Ishikawa (cell line): ENCODE measurements at regions not wholly inside any gene's neighbourhood (a gene's known extent, or its start where the extent isn't known, plus 50 kb on each side); places are given as distances from the start of the nearest gene placed in this dataset.

ENCODE experiments used
- CEBPB ChIP-seq: IDR thresholded peaks from 2 replicates; pipeline ENCODE4 v1.6.1; 2012
- CREB1 ChIP-seq: IDR thresholded peaks from 2 replicates; pipeline ENCODE4 v1.6.1; 2012; ENCODE audit warnings: low read depth
- EGR1 ChIP-seq: IDR thresholded peaks from 2 replicates; pipeline ENCODE4 v1.6.1; 2012
- EP300 ChIP-seq: IDR thresholded peaks from 2 replicates; pipeline ENCODE4 v1.6.1; 2012; ENCODE audit warnings: borderline replicate concordance
- FOXM1 ChIP-seq: IDR thresholded peaks from 2 replicates; pipeline ENCODE4 v1.6.1; 2012; ENCODE audit warnings: low read depth, borderline replicate concordance
- NFIC ChIP-seq: IDR thresholded peaks from 2 replicates; pipeline ENCODE4 v1.6.1; 2012
- RAD21 ChIP-seq: IDR thresholded peaks from 2 replicates; pipeline ENCODE4 v1.6.1; 2012; ENCODE audit warnings: low read depth
- TAF1 ChIP-seq: IDR thresholded peaks from 2 replicates; pipeline ENCODE4 v1.6.1; 2012; ENCODE audit warnings: low read depth, mild to moderate bottlenecking
- TCF12 ChIP-seq: IDR thresholded peaks from 2 replicates; pipeline ENCODE4 v1.6.1; 2012; ENCODE audit warnings: low read depth
- TEAD4 ChIP-seq: IDR thresholded peaks from 2 replicates; pipeline ENCODE4 v1.6.1; 2012
- YY1 ChIP-seq: IDR thresholded peaks from 2 replicates; pipeline ENCODE4 v1.6.1; 2012; ENCODE audit warnings: low read depth
- ZBTB7A ChIP-seq: IDR thresholded peaks from 2 replicates; pipeline ENCODE4 v1.6.1; 2012; ENCODE audit warnings: low read depth
- TF ChIP-seq, protein P1 (sequence below): IDR thresholded peaks from 2 replicates; pipeline ENCODE4 v1.6.1; 2012; ENCODE audit warnings: low read depth, mild to moderate bottlenecking
- TF ChIP-seq, protein P2 (sequence below): IDR thresholded peaks from 2 replicates; pipeline ENCODE4 v1.6.1; 2012
- TF ChIP-seq, protein P3 (sequence below): IDR thresholded peaks from 2 replicates; pipeline ENCODE4 v1.6.1; 2012

DNA sequence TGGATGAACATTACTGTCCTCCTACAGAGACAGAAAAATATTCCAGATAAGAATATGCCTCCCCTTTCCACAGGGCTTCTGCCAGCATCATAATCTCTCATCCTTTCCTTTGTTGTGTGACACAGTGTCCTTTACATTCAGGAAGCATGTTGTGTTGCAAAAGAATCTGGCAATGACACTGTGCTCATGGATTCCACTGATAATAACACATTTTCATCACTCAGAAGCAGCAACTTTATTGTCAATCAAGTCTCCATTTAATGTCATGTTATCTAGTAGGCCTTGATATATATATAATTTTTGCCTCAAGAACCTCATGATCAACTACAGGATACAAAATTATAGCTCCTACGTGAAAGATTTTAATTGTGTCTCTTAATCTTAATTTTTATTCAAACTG is 833.9 kb downstream of the FSTL5 start:
- no peak for TF ChIP-seq EGR1
- TF ChIP-seq YY1, result no peak
- no peak for TF ChIP-seq EP300
- TF ChIP-seq, protein P1, sequence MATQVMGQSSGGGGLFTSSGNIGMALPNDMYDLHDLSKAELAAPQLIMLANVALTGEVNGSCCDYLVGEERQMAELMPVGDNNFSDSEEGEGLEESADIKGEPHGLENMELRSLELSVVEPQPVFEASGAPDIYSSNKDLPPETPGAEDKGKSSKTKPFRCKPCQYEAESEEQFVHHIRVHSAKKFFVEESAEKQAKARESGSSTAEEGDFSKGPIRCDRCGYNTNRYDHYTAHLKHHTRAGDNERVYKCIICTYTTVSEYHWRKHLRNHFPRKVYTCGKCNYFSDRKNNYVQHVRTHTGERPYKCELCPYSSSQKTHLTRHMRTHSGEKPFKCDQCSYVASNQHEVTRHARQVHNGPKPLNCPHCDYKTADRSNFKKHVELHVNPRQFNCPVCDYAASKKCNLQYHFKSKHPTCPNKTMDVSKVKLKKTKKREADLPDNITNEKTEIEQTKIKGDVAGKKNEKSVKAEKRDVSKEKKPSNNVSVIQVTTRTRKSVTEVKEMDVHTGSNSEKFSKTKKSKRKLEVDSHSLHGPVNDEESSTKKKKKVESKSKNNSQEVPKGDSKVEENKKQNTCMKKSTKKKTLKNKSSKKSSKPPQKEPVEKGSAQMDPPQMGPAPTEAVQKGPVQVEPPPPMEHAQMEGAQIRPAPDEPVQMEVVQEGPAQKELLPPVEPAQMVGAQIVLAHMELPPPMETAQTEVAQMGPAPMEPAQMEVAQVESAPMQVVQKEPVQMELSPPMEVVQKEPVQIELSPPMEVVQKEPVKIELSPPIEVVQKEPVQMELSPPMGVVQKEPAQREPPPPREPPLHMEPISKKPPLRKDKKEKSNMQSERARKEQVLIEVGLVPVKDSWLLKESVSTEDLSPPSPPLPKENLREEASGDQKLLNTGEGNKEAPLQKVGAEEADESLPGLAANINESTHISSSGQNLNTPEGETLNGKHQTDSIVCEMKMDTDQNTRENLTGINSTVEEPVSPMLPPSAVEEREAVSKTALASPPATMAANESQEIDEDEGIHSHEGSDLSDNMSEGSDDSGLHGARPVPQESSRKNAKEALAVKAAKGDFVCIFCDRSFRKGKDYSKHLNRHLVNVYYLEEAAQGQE, result no peak
- no peak for TF ChIP-seq FOXM1
- TF ChIP-seq ZBTB7A, result no peak
- TF ChIP-seq TAF1, result no peak
- TF ChIP-seq, protein P2, sequence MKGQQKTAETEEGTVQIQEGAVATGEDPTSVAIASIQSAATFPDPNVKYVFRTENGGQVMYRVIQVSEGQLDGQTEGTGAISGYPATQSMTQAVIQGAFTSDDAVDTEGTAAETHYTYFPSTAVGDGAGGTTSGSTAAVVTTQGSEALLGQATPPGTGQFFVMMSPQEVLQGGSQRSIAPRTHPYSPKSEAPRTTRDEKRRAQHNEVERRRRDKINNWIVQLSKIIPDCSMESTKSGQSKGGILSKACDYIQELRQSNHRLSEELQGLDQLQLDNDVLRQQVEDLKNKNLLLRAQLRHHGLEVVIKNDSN, result no peak
- no peak for TF ChIP-seq NFIC
- TF ChIP-seq, protein P3, sequence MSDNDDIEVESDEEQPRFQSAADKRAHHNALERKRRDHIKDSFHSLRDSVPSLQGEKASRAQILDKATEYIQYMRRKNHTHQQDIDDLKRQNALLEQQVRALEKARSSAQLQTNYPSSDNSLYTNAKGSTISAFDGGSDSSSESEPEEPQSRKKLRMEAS, result no peak
- TF ChIP-seq RAD21, result no peak
- no peak for TF ChIP-seq TCF12
- TF ChIP-seq TEAD4, result no peak
- no peak for TF ChIP-seq CEBPB

DNA sequence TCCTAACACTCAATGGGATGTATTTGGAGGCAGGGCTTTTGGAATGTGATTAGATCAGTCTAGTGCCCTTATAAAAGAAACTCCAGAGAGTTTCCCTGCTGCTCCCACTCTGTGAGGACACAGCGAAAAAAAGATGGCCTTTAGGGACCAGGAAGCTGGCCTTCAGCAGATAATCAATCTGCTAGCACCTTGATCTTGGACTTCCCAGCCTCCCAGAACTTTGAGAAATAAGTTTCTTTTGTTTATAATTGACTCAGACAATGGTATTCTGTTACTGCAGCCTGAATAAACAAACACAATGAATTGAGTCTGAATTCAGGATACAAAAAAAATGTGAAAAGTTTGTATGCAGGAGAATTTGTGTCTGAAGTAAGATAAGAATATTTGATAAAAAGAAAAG is 842.1 kb downstream of the FSTL5 start:
- TF ChIP-seq, protein P1, result no peak
- TF ChIP-seq TAF1 (no peak), TEAD4 (no peak), EGR1 (no peak), NFIC (no peak), RAD21 (no peak), CEBPB (no peak), YY1 (no peak), CREB1 (no peak), TCF12 (no peak), ZBTB7A (no peak), EP300 (no peak), FOXM1 (no peak)
- TF ChIP-seq, protein P2, result no peak
- TF ChIP-seq, protein P3, result no peak

DNA sequence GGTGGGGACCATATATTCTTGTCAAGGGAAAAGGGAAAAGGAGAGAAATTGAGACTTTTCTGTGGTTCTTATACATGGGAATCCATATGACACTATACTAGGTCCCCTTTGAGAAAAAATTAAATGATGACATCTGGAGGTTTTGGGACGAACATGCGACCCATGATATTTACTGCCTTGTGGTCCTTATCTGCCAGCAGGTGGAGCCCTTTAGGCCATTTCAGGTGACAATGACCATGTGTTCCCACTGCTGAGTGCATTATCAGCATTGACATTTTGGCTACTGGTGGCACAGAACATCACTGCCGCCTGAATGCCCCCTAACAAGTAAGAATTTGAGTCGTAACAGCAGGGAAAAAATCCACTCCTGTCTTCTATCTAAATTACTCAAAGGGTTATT is 843.4 kb downstream of the FSTL5 start:
- TF ChIP-seq ZBTB7A (no peak), RAD21 (peak; percentile 51), EGR1 (no peak), EP300 (no peak)
- TF ChIP-seq, protein P1, result no peak

DNA sequence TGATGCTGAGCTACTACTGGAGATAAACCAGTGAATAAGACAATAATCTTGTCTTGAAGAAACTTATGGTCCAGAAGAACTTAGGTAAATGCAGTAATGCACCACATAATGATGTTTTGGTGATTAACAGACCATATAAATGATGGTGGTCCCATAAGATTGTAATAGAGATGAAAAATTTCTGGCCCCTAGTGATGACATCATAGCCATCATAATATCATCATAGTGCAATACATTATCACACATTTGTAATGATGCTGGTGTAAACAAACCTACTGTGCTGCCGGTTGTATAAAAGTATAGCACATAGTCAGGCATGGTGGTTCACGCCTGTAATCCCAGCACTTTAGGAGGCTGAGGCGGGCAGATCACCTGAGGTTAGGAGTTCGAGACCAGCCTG is 846.8 kb downstream of the FSTL5 start:
- TF ChIP-seq, protein P3, result no peak
- TF ChIP-seq TCF12, result no peak
- no peak for TF ChIP-seq CEBPB
- no peak for TF ChIP-seq NFIC
- no peak for TF ChIP-seq YY1
- no peak for TF ChIP-seq CREB1
- TF ChIP-seq ZBTB7A, result no peak
- TF ChIP-seq TEAD4, result no peak
- TF ChIP-seq, protein P1, result no peak
- TF ChIP-seq RAD21, result no peak
- TF ChIP-seq FOXM1, result no peak
- TF ChIP-seq EGR1, result no peak
- TF ChIP-seq, protein P2, result no peak
- no peak for TF ChIP-seq TAF1
- TF ChIP-seq EP300, result no peak
